Neutrophil (primary cell): ENCODE measurements at regions not wholly inside any gene's neighbourhood (a gene's known extent, or its start where the extent isn't known, plus 50 kb on each side); places are given as distances from the start of the nearest gene placed in this dataset.

Experiments
- H3K27ac ChIP-seq: fragments of 200-600 bp; sonication (generic); 2 replicates; pipeline ENCODE4 v1.5.1; 2016; ENCODE audit warnings: mild to moderate bottlenecking, moderate library complexity
- H3K27me3 ChIP-seq: fragments of 200-600 bp; sonication (generic); 2 replicates; pipeline ENCODE4 v1.6.0; 2016; ENCODE audit warnings: mild to moderate bottlenecking
- H3K36me3 ChIP-seq: fragments of 200-600 bp; sonication (generic); 2 replicates; pipeline ENCODE4 v1.5.1; 2017
- H3K4me1 ChIP-seq, 2 experiments: fragments of 200-600 bp in 1 of 2; sonication (generic) in 1 of 2; 1 replicate in 1 of 2; 2 replicates in 1 of 2; pipeline versions ENCODE4 v1.5.1 to v1.6.1; 2013 to 2016; ENCODE audit warnings: low read depth in 1 of 2, low read length in 1 of 2, mild to moderate bottlenecking in 1 of 2, moderate library complexity in 1 of 2; ENCODE audit not compliant: control insufficient read depth in 1 of 2, insufficient read depth in 1 of 2
- H3K4me3 ChIP-seq, 2 experiments: fragments of 200-600 bp in 1 of 2; sonication (generic) in 1 of 2; 1 replicate in 1 of 2; 2 replicates in 1 of 2; pipeline ENCODE4 v1.5.1; 2013 to 2016; ENCODE audit warnings: low read depth in 1 of 2, low read length in 1 of 2, mild to moderate bottlenecking in 1 of 2, moderate library complexity in 1 of 2
- H3K9me3 ChIP-seq: fragments of 200-600 bp; sonication (generic); 2 replicates; pipeline ENCODE4 v1.5.1; 2016
- TF ChIP-seq, protein P1 (sequence below): fragments of 200-600 bp; sonication (generic); IDR thresholded peaks from 2 replicates; pipeline ENCODE4 v1.5.1; 2016; ENCODE audit warnings: antibody characterized with exemption

DNA sequence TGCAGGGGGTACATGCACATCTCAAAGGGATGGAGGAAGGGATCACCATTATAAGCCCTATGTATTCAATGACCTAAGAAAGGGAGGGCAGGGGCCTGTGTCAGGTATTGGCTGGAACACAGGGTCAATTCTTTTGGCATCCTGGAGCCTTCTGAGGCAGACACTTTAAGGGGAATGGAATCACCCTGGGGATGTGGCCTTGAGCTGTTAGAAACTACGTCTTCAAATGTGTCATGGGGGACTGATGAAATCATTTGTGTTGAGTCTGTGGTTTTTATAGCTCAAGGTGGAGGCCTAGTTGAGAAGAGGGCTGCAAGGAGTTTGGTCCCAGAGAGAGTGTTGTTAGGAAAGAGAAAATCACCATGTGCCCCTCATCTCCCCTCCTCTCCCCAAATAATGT is 206.1 kb upstream of the CELF2 start:
- Histone ChIP-seq H3K4me3 (no peak overlapping the region), H3K9me3 (no peaks in the 10 kb centered on the region), H3K4me1 (no peaks in the 10 kb centered on the region), H3K36me3 (no peaks in the 10 kb centered on the region), H3K27ac (no peak overlapping the region), H3K27me3 (no peaks in the 10 kb centered on the region)
- TF ChIP-seq, protein P1, sequence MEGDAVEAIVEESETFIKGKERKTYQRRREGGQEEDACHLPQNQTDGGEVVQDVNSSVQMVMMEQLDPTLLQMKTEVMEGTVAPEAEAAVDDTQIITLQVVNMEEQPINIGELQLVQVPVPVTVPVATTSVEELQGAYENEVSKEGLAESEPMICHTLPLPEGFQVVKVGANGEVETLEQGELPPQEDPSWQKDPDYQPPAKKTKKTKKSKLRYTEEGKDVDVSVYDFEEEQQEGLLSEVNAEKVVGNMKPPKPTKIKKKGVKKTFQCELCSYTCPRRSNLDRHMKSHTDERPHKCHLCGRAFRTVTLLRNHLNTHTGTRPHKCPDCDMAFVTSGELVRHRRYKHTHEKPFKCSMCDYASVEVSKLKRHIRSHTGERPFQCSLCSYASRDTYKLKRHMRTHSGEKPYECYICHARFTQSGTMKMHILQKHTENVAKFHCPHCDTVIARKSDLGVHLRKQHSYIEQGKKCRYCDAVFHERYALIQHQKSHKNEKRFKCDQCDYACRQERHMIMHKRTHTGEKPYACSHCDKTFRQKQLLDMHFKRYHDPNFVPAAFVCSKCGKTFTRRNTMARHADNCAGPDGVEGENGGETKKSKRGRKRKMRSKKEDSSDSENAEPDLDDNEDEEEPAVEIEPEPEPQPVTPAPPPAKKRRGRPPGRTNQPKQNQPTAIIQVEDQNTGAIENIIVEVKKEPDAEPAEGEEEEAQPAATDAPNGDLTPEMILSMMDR, result no peak

DNA sequence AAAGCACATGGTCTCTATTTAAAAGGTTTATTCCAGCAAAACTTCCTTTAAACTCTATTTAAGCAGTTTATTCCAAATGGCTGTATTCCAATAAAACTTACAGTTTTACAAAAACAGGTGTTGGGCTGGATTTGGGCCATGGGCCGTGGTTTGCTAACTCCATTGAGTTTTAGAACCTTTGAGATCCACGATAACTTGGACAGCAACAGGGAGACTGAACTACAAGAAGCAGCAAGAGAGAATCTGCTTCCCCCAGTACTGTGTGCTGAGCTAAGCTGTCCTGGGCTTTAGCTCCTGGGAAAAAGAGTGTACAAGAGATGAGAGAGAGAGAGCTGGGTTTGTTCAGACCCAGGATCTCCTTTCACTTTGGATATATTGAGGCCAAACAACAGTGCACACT is 204.0 kb upstream of the CELF2 start:
- no peaks in the 10 kb centered on the region for H3K9me3 ChIP-seq
- H3K27ac ChIP-seq, result no peak overlapping the region
- no peaks in the 10 kb centered on the region for H3K36me3 ChIP-seq
- TF ChIP-seq, protein P1, result no peak
- H3K4me1 ChIP-seq, result no peaks in the 10 kb centered on the region
- H3K27me3 ChIP-seq, result no peaks in the 10 kb centered on the region
- H3K4me3 ChIP-seq, result no peak overlapping the region

DNA sequence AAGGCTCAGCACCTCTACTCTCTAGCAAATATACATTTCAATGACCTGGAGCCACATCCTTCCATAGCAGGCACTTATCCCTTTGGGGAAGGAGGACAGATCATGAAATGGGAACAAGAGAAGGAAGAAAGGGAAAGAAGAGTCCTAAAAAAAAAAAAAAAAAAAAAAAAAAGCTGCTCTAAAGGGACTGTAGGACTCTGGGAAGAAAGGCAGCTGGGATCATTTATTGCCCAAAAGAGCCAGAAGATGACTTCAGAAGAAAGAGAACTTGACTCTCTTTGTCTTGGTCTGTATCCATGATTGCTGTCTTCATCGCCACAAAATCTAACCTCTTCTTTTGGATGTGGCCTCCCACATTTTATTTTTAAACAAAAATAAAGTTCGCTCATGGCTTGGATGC is 203.6 kb upstream of the CELF2 start:
- H3K4me3 ChIP-seq, result no peak overlapping the region
- no peaks in the 10 kb centered on the region for H3K27me3 ChIP-seq
- H3K4me1 ChIP-seq, result no peaks in the 10 kb centered on the region
- H3K27ac ChIP-seq, result no peak overlapping the region
- TF ChIP-seq, protein P1, result no peak
- H3K36me3 ChIP-seq, result no peaks in the 10 kb centered on the region
- H3K9me3 ChIP-seq, result no peaks in the 10 kb centered on the region

DNA sequence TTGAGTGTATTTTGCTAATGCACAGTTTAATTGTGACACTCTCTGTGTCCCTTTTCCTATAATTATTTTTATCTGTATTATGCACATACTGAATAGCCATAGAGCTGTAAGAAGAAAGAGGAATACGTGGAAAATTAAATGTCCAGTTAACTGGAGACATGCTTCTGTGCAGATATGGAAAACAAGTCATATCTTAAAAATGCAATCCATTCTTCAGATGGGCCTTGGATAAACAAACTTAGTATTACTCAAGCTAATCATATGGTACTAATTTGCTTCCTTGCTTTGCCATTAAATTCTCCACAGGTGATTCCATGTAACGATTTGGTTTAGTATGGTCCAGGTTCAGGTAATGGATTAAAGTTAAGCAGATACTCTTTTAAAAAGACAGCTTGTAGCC is 201.2 kb upstream of the CELF2 start:
- H3K27ac ChIP-seq, result no peak overlapping the region
- H3K9me3 ChIP-seq, result no peaks in the 10 kb centered on the region
- H3K4me1 ChIP-seq, result no peaks in the 10 kb centered on the region
- no peak overlapping the region for H3K4me3 ChIP-seq
- H3K27me3 ChIP-seq, result no peaks in the 10 kb centered on the region
- TF ChIP-seq, protein P1, result no peak
- H3K36me3 ChIP-seq, result no peaks in the 10 kb centered on the region

DNA sequence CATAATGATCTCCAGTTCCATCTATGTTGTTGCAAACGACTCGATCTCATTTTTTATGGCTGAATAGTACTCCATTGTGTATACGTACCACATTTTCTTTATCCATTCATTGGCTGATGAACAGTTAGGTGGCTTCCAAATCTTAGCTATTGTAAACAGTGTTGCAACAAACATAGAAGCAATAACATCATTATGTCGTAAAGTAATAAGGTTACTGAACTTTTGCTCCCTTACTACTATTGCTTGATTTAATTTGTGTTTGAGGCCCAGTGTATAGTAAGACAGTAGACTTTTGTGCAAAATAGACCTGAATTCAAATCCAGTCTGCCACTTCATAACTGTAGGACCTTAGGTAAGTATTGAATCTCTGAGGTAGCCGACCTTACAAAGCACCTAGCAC is 200.1 kb upstream of the CELF2 start:
- Histone ChIP-seq H3K9me3 (no peaks in the 10 kb centered on the region), H3K4me3 (no peak overlapping the region), H3K27me3 (no peaks in the 10 kb centered on the region), H3K36me3 (no peaks in the 10 kb centered on the region), H3K27ac (no peak overlapping the region), H3K4me1 (no peaks in the 10 kb centered on the region)
- TF ChIP-seq, protein P1, result no peak

DNA sequence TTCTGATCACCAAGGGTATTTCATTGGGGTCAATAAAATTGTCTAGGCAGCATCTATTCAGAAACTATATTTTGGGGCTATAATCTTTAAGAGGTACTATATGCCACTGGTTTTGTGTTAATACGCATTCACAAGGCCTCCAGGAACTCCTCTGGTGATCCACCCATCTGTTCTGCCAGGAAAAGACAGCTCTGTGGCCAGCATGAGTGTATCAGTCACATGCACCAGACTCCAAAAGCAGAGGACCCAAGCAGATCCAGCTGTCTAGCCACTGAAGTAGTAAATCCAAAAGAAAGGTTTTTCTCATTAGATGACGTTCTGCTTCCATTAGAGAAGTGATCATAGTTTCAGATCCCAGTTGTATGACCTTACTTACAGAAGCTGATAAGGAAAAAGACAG is 199.6 kb upstream of the CELF2 start:
- no peaks in the 10 kb centered on the region for H3K36me3 ChIP-seq

More for the DNA sequence above, 199.6 kb upstream of the CELF2 start:
- H3K27me3 ChIP-seq, result no peaks in the 10 kb centered on the region
- H3K4me3 ChIP-seq, result no peak overlapping the region
- no peaks in the 10 kb centered on the region for H3K4me1 ChIP-seq
- no peaks in the 10 kb centered on the region for H3K9me3 ChIP-seq
- TF ChIP-seq, protein P1, result no peak
- H3K27ac ChIP-seq, result no peak overlapping the region
